SJSA1 (cell line): ENCODE measurements at regions not wholly inside any gene's neighbourhood (a gene's known extent, or its start where the extent isn't known, plus 50 kb on each side); places are given as distances from the start of the nearest gene placed in this dataset.
A peak's percentile ranks its signal among the peaks of the same experiment; 100 is the strongest.

Experiments used
- DNase-seq, 2 experiments: peaks; one replicate each; pipeline ENCODE4 v3.0.0-alpha.2; 2015 to 2020; ENCODE audit warnings: low spot score in 2 of 2, low read depth in 1 of 2
- H3K27ac ChIP-seq: fragments of 250-450 bp; sonication (Bioruptor Pico); 2 replicates; pipeline ENCODE4 v1.5.1; 2020; ENCODE audit warnings: mild to moderate bottlenecking, moderate library complexity
- H3K27me3 ChIP-seq: fragments of 250-450 bp; sonication (Bioruptor Pico); replicated peaks from 2 replicates; pipeline ENCODE4 v1.5.1; 2020; ENCODE audit warnings: mild to moderate bottlenecking, moderate library complexity
- H3K36me3 ChIP-seq: fragments of 250-450 bp; sonication (Bioruptor Pico); 2 replicates; pipeline ENCODE4 v1.5.1; 2020; ENCODE audit warnings: mild to moderate bottlenecking
- H3K4me1 ChIP-seq: fragments of 250-450 bp; sonication (Bioruptor Pico); replicated peaks from 2 replicates; pipeline ENCODE4 v1.6.1; 2021; ENCODE audit warnings: mild to moderate bottlenecking
- H3K4me3 ChIP-seq: fragments of 250-450 bp; sonication (Bioruptor Pico); 2 replicates; pipeline ENCODE4 v1.5.1; 2020; ENCODE audit warnings: mild to moderate bottlenecking
- H3K9me3 ChIP-seq: fragments of 250-450 bp; sonication (Bioruptor Pico); replicated peaks from 2 replicates; pipeline ENCODE4 v1.5.1; 2020; ENCODE audit warnings: mild to moderate bottlenecking

- DNase-seq: peak in 1 of 2 experiments; percentile 31
- Histone ChIP-seq H3K27me3 (0 out of 2 replicates have a peak, but pooled peaks cover 3% of the 10 kb centered on the region), H3K9me3 (no peaks in the 10 kb centered on the region), H3K4me1 (no peaks in the 10 kb centered on the region), H3K36me3 (no peaks in the 10 kb centered on the region), H3K4me3 (no peak overlapping the region), H3K27ac (no peak overlapping the region)
These were observed 788.3 kb downstream of the TBC1D22A start for GRCh38 chr22:47550524-47551430.

GRCh38 chr22:47549741-47550340 is 787.4 kb downstream of the TBC1D22A start:
- peak in 1 of 2 experiments; percentile 32 for DNase-seq
- Histone ChIP-seq H3K9me3 (no peaks in the 10 kb centered on the region), H3K27me3 (0 out of 2 replicates have a peak, but pooled peaks cover 3% of the 10 kb centered on the region), H3K4me3 (no peak overlapping the region), H3K27ac (no peak overlapping the region), H3K4me1 (no peaks in the 10 kb centered on the region), H3K36me3 (no peaks in the 10 kb centered on the region)

- Histone ChIP-seq H3K4me3 (no peak overlapping the region), H3K27me3 (0 out of 2 replicates have a peak, but pooled peaks cover 3% of the 10 kb centered on the region), H3K27ac (no peak overlapping the region), H3K36me3 (no peaks in the 10 kb centered on the region), H3K9me3 (no peaks in the 10 kb centered on the region), H3K4me1 (no peaks in the 10 kb centered on the region)
- peak in 1 of 2 experiments; percentile 25 for DNase-seq
These were observed 786.7 kb downstream of the TBC1D22A start for GRCh38 chr22:47548953-47549740.

- Histone ChIP-seq H3K4me1 (no peaks in the 10 kb centered on the region), H3K4me3 (no peak overlapping the region), H3K9me3 (no peaks in the 10 kb centered on the region), H3K36me3 (no peaks in the 10 kb centered on the region), H3K27me3 (0 out of 2 replicates have a peak, but pooled peaks cover 3% of the 10 kb centered on the region), H3K27ac (no peak overlapping the region)
- peak in 1 of 2 experiments; percentile 8 for DNase-seq
These were observed 785.6 kb downstream of the TBC1D22A start for GRCh38 chr22:47547881-47548650.

GRCh38 chr22:47547239-47547661 is 784.8 kb downstream of the TBC1D22A start:
- H3K27ac ChIP-seq: no peak overlapping the region
- DNase-seq: no peak
- 0 out of 2 replicates have a peak, but pooled peaks cover 3% of the 10 kb centered on the region for H3K27me3 ChIP-seq
- no peaks in the 10 kb centered on the region for H3K36me3 ChIP-seq
- no peaks in the 10 kb centered on the region for H3K4me1 ChIP-seq
- H3K4me3 ChIP-seq: no peak overlapping the region
- no peaks in the 10 kb centered on the region for H3K9me3 ChIP-seq

- Histone ChIP-seq H3K36me3 (no peaks in the 10 kb centered on the region), H3K27ac (no peak overlapping the region), H3K4me3 (no peak overlapping the region), H3K9me3 (no peaks in the 10 kb centered on the region), H3K4me1 (no peaks in the 10 kb centered on the region), H3K27me3 (no peaks in the 10 kb centered on the region)
- DNase-seq: no peak
These were observed 782.2 kb downstream of the TBC1D22A start for GRCh38 chr22:47544696-47545095.

- Histone ChIP-seq H3K27me3 (no peaks in the 10 kb centered on the region), H3K27ac (no peak overlapping the region), H3K4me3 (no peak overlapping the region), H3K36me3 (no peaks in the 10 kb centered on the region), H3K9me3 (no peaks in the 10 kb centered on the region), H3K4me1 (no peaks in the 10 kb centered on the region)
- DNase-seq: no peak
These were observed 781.0 kb downstream of the TBC1D22A start for GRCh38 chr22:47543447-47543846.

- no peak for DNase-seq
- Histone ChIP-seq H3K4me3 (no peak overlapping the region), H3K36me3 (no peaks in the 10 kb centered on the region), H3K27ac (no peak overlapping the region), H3K9me3 (no peaks in the 10 kb centered on the region), H3K27me3 (no peaks in the 10 kb centered on the region), H3K4me1 (no peaks in the 10 kb centered on the region)
These were observed 777.6 kb downstream of the TBC1D22A start for GRCh38 chr22:47540011-47540410.

- Histone ChIP-seq H3K9me3 (no peaks in the 10 kb centered on the region), H3K4me3 (no peak overlapping the region), H3K27me3 (no peaks in the 10 kb centered on the region), H3K36me3 (no peaks in the 10 kb centered on the region), H3K27ac (no peak overlapping the region), H3K4me1 (no peaks in the 10 kb centered on the region)
- DNase-seq: no peak
These were observed 776.9 kb downstream of the TBC1D22A start for GRCh38 chr22:47539374-47539773.

- Histone ChIP-seq H3K9me3 (no peaks in the 10 kb centered on the region), H3K27me3 (no peaks in the 10 kb centered on the region), H3K36me3 (no peaks in the 10 kb centered on the region), H3K4me3 (no peak overlapping the region), H3K4me1 (no peaks in the 10 kb centered on the region), H3K27ac (no peak overlapping the region)
- DNase-seq: no peak
These were observed 773.2 kb downstream of the TBC1D22A start for GRCh38 chr22:47535681-47536080.

GRCh38 chr22:47534804-47535410 is 772.5 kb downstream of the TBC1D22A start:
- Histone ChIP-seq H3K4me3 (no peak overlapping the region), H3K4me1 (no peaks in the 10 kb centered on the region), H3K27ac (no peak overlapping the region), H3K36me3 (no peaks in the 10 kb centered on the region), H3K27me3 (no peaks in the 10 kb centered on the region), H3K9me3 (no peaks in the 10 kb centered on the region)
- no peak for DNase-seq

GRCh38 chr22:47533961-47534803 is 771.7 kb downstream of the TBC1D22A start:
- DNase-seq: no peak
- H3K36me3 ChIP-seq: no peaks in the 10 kb centered on the region
- no peaks in the 10 kb centered on the region for H3K9me3 ChIP-seq
- no peaks in the 10 kb centered on the region for H3K4me1 ChIP-seq
- H3K27me3 ChIP-seq: no peaks in the 10 kb centered on the region
- no peak overlapping the region for H3K27ac ChIP-seq
- no peak overlapping the region for H3K4me3 ChIP-seq
